Sigmoid colon (tissue), 4 donors: ENCODE measurements at regions not wholly inside any gene's neighbourhood (a gene's known extent, or its start where the extent isn't known, plus 50 kb on each side); places are given as distances from the start of the nearest gene placed in this dataset.

Source experiments
- CTCF ChIP-seq, 4 experiments: fragments of 450-650 bp in 3 of 4; fragments of 200-600 bp in 1 of 4; IDR thresholded peaks; one replicate each; pipeline ENCODE4 v1.5.1; 2016 to 2019; ENCODE audit warnings: antibody characterized with exemption in 4 of 4, mild to moderate bottlenecking in 3 of 4, moderate library complexity in 2 of 4
- EP300 ChIP-seq, 4 donors: sonication (generic); formaldehyde crosslinking; IDR thresholded peaks; one replicate each; pipeline ENCODE4 v1.6.1; 2017; ENCODE audit warnings: antibody characterized with exemption in 4 of 4
- POLR2A ChIP-seq, 2 donors: fragments of 450-650 bp; IDR thresholded peaks; one replicate each; pipeline ENCODE4 v1.6.1; 2016; ENCODE audit warnings: antibody characterized with exemption in 2 of 2, mild to moderate bottlenecking in 2 of 2, moderate library complexity in 2 of 2
- POLR2AphosphoS5 ChIP-seq, 4 donors: sonication (generic); formaldehyde crosslinking; IDR thresholded peaks; one replicate each; pipeline ENCODE4 v1.6.1; 2017; ENCODE audit warnings: antibody characterized with exemption in 4 of 4

- TF ChIP-seq CTCF (IDR thresholded peaks at IDR 0.05) (no peak), POLR2A (IDR thresholded peaks at IDR 0.05) (no peak), POLR2AphosphoS5 (IDR thresholded peaks at IDR 0.05) (no peak), EP300 (IDR thresholded peaks at IDR 0.05) (no peak)
Observed at GRCh38 chr4:96315815-96316214, 475.9 kb downstream of the PDHA2 start.
